G401 (cell line): ENCODE measurements at regions not wholly inside any gene's neighbourhood (a gene's known extent, or its start where the extent isn't known, plus 50 kb on each side); places are given as distances from the start of the nearest gene placed in this dataset.

ENCODE experiments used
- DNase-seq: peaks from one replicate; pipeline ENCODE4 v3.0.0-alpha.2; 2015; ENCODE audit warnings: low spot score
- in situ Hi-C: cut with HindIII; loops from 2 replicates; pipeline ENCODE4 v1.10.0; 2016; ENCODE audit warnings: low sequenced_read_pairs, mixed read lengths

- in situ Hi-C loops: no loop called here
- DNase-seq: no peak
Observed at GRCh38 chr10:131440405-131441360, 129.2 kb upstream of the TCERG1L start.

GRCh38 chr10:131442271-131442670 is 130.8 kb upstream of the TCERG1L start:
- in situ Hi-C loops: no loop called here
- no peak for DNase-seq

- no peak for DNase-seq
- in situ Hi-C loops: no loop called here
Observed at GRCh38 chr10:131444286-131444685, 132.8 kb upstream of the TCERG1L start.

GRCh38 chr10:131444862-131445461 is 133.4 kb upstream of the TCERG1L start:
- in situ Hi-C loops: no loop called here

GRCh38 chr10:131445623-131446022 is 134.1 kb upstream of the TCERG1L start:
- DNase-seq: no peak

More at GRCh38 chr10:131444862-131445461, 133.4 kb upstream of the TCERG1L start:
- no peak for DNase-seq

GRCh38 chr10:131446171-131446570 is 134.7 kb upstream of the TCERG1L start:
- in situ Hi-C loops: no loop called here
- DNase-seq: no peak

More at GRCh38 chr10:131445623-131446022, 134.1 kb upstream of the TCERG1L start:
- in situ Hi-C loops: no loop called here

- in situ Hi-C loops: no loop called here
- no peak for DNase-seq
Observed at GRCh38 chr10:131448171-131448570, 136.7 kb upstream of the TCERG1L start.

GRCh38 chr10:131448883-131449282 is 137.4 kb upstream of the TCERG1L start:
- no peak for DNase-seq
- in situ Hi-C loops: no loop called here

GRCh38 chr10:131450216-131450765 is 138.8 kb upstream of the TCERG1L start:
- in situ Hi-C loops: no loop called here
- no peak for DNase-seq

- in situ Hi-C loops: no loop called here
- DNase-seq: no peak
Observed at GRCh38 chr10:131451407-131452015, 140.0 kb upstream of the TCERG1L start.

GRCh38 chr10:131452926-131453720 is 141.6 kb upstream of the TCERG1L start:
- in situ Hi-C loops: no loop called here
- DNase-seq: peak; percentile 72

GRCh38 chr10:131453721-131454634 is 142.5 kb upstream of the TCERG1L start:
- in situ Hi-C loops: no loop called here
- DNase-seq: peak; percentile 75

GRCh38 chr10:131456411-131456810 is 144.9 kb upstream of the TCERG1L start:
- in situ Hi-C loops: no loop called here
- no peak for DNase-seq

- in situ Hi-C loops: no loop called here
- DNase-seq: no peak
Observed at GRCh38 chr10:131461093-131461492, 149.6 kb upstream of the TCERG1L start.

GRCh38 chr10:131464789-131465188 is 153.3 kb upstream of the TCERG1L start:
- DNase-seq: no peak
- in situ Hi-C loops: no loop called here

- no peak for DNase-seq
- in situ Hi-C loops: no loop called here
Observed at GRCh38 chr10:131469551-131469950, 158.0 kb upstream of the TCERG1L start.

GRCh38 chr10:131473645-131474044 is 162.1 kb upstream of the TCERG1L start:
- no peak for DNase-seq
- in situ Hi-C loops: no loop called here

- DNase-seq: no peak
- in situ Hi-C loops: no loop called here
Observed at GRCh38 chr10:131474416-131474815, 162.9 kb upstream of the TCERG1L start.
